ENCODE measurements at regions not wholly inside any gene's neighbourhood (a gene's known extent, or its start where the extent isn't known, plus 50 kb on each side); places are given as distances from the start of the nearest gene placed in this dataset.
A peak's percentile ranks its signal among the peaks of the same experiment; 100 is the strongest.

GRCh38 chr2:12605936-12606335, 110.8 kb upstream of the TRIB2 start:
- DNase-seq (ENCODE audit: low read depth) = peak; percentile 75
- no peak overlapping the region for H3K4me3 ChIP-seq (ENCODE audit: low read depth, low read length)
- TF ChIP-seq, protein P1, sequence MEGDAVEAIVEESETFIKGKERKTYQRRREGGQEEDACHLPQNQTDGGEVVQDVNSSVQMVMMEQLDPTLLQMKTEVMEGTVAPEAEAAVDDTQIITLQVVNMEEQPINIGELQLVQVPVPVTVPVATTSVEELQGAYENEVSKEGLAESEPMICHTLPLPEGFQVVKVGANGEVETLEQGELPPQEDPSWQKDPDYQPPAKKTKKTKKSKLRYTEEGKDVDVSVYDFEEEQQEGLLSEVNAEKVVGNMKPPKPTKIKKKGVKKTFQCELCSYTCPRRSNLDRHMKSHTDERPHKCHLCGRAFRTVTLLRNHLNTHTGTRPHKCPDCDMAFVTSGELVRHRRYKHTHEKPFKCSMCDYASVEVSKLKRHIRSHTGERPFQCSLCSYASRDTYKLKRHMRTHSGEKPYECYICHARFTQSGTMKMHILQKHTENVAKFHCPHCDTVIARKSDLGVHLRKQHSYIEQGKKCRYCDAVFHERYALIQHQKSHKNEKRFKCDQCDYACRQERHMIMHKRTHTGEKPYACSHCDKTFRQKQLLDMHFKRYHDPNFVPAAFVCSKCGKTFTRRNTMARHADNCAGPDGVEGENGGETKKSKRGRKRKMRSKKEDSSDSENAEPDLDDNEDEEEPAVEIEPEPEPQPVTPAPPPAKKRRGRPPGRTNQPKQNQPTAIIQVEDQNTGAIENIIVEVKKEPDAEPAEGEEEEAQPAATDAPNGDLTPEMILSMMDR (IDR thresholded peaks at IDR 0.05; ENCODE audit: insufficient read depth, low read length) = no peak

DNA sequence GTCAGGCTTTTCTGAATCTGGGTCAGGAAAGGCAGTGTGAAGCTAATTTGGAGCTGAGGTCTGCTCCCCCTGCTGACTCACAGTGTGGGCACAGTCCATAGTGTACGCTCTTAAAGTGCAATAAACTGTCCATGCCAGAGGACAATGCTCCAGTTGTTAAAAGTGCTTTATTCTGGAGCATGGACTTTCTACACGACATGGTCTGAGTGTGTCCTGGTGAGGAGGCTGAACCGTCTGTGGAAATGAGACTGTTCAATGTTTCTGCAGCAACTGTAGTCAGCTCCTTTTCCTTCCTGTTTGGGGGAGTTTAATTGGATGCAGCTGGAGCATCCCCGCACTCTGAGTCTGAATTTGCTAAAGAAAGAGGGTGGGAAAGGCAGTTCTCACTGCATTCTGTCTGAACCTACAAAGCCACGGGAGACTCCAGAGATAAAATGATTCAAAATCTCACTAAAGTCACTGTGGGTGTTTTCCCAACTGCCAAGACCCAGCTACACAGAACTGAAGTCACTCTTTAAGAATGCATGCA, 110.2 kb upstream of the TRIB2 start:
- DNase-seq (ENCODE audit: low read depth) = peak; percentile 81
- H3K4me3 ChIP-seq (ENCODE audit: low read depth, low read length) = peak overlapping the region; percentile 29
- TF ChIP-seq, protein P1 (IDR thresholded peaks at IDR 0.05; ENCODE audit: insufficient read depth, low read length) = peak; percentile 6

DNA sequence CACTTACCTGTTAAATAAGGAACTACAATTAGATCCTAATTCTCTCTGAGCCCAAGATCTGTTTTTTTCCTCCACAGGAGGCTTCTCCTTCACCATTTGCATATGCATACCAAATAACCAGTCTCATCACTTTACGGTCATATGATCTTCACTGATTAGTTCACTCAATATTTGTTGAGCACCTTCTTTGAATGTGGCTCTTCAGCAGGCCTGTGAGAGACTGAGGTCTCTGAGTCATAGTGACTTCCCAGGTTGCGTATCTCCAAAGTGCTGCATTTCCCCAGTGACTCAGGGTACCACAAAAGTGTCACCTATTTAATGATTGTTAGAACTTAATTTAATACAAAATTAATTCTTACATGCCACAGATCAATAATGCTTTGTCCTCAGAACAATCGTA, 108.8 kb upstream of the TRIB2 start:
- DNase-seq (ENCODE audit: low read depth) = no peak
- H3K4me3 ChIP-seq (ENCODE audit: low read depth, low read length) = no peak overlapping the region
- TF ChIP-seq, protein P1 (IDR thresholded peaks at IDR 0.05; ENCODE audit: insufficient read depth, low read length) = no peak

DNA sequence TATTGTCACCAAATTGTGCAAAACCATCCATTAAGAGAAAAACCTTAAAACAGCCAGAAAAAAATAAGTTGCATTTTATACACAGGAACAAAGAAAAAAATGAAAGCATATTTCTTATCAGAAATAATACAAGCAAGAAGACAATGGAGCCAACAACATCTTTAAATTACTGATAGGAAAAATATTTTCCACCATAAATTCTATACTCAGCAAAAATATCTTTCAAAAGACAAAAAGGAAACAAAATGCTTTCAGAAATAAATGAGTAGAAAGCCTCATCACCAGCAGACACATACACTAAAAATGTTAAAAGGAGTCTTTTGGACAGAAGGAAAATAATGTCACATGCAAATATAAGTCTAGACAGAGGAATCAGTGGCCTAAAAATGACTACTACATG, 106.4 kb upstream of the TRIB2 start:
- no peak overlapping the region for H3K4me3 ChIP-seq (ENCODE audit: low read depth, low read length)
- no peak for DNase-seq (ENCODE audit: low read depth)
- TF ChIP-seq, protein P1 (IDR thresholded peaks at IDR 0.05; ENCODE audit: insufficient read depth, low read length) = no peak

- H3K4me3 ChIP-seq (ENCODE audit: low read depth, low read length) = no peak overlapping the region
- TF ChIP-seq, protein P1 (IDR thresholded peaks at IDR 0.05; ENCODE audit: insufficient read depth, low read length) = no peak
- no peak for DNase-seq (ENCODE audit: low read depth)
Measured at GRCh38 chr2:12612168-12612567, 104.6 kb upstream of the TRIB2 start.

DNA sequence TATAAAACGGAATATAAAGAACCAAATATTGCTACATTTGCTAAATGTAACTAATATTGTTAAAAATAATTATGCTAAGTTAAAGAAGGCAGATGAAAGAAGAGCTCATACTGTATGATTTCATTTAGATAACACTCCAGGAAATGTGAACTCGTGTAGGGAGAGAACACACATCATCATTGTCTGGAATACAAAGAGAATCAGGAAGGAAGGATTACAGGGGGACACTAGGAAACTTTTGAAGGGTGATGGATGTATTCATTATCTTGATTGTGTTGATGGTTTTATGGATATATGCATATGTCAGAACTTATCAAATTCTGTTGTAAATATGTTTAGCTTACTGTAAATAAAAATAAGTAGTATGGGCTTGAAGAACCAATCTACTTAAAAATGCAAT, 104.1 kb upstream of the TRIB2 start:
- no peak for DNase-seq (ENCODE audit: low read depth)
- no peak overlapping the region for H3K4me3 ChIP-seq (ENCODE audit: low read depth, low read length)
- TF ChIP-seq, protein P1 (IDR thresholded peaks at IDR 0.05; ENCODE audit: insufficient read depth, low read length) = no peak
